ENCODE measurements at regions not wholly inside any gene's neighbourhood (a gene's known extent, or its start where the extent isn't known, plus 50 kb on each side); places are given as distances from the start of the nearest gene placed in this dataset.
"Not testable (repeated sequence)": the region's sequence is repeated elsewhere in the genome, so short reads cannot be mapped to it uniquely, and the experiment has no call there.

GRCh38 chr15:96121086-96121920 lies 209.2 kb upstream of the NR2F2 start:
- no peak for DNase-seq (ENCODE audit: low read depth in 2 of 2)

DNA sequence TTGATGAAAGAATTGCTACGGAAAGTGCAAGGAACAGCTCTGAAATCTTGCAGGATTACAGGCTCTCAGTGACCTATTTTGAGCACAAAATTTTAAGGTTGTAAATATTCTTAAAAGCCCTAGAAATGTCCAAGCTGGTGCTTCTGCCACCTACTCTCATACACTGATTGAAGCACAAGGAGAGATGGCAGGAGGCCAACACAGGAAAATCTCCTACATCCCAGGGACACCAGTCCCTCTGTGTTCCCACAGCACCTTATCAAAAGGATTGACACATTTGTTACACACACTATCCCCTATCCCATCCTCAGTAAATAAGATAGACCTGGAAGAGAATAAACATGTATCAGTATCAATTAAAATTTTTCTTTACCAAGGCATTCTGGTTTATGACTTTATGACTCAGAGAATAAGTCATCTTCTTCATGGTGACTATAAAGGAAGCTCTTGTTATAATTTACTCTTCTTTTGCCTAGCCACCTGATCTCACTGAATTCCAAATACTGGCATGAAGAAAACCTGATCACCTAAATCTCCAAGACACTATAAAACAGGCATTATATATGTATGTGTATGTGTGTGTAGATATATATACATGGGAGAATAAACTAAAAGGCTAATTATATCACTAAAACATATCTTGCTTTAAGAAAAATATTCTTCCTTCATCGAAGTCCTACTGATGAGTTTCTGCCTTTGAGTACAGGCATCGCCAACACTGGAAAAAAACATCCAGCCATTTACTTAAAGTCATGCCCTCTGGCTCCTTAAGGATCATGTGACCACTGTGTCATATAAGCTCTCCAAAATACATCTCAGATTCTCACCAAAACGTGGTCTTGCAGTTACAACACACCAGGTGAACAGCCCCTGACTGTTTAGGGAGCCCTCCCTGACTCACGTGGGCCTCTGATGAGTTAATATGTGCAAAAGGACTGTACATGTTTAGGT lies 208.1 kb upstream of the NR2F2 start:
- no peak for DNase-seq (ENCODE audit: low read depth in 2 of 2)

DNA sequence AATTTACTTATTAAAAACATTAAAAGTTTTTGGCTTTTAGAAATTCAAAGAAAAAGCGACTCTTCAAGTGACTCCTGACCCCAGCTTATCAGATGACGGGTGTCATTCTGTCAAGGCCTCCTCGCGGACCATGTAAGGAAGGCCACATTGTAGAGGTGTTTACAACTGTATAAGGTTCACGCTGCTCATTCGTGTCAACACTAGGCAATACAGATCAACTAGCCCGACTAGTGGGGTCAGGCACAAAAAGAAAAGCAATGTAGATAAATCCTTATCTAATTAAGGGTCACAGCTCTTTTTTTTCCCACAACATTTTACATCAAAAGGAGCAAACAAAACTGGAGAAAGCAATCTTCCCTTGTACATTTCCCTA lies 207.5 kb upstream of the NR2F2 start:
- DNase-seq (ENCODE audit: low read depth in 2 of 2) = no peak

DNA sequence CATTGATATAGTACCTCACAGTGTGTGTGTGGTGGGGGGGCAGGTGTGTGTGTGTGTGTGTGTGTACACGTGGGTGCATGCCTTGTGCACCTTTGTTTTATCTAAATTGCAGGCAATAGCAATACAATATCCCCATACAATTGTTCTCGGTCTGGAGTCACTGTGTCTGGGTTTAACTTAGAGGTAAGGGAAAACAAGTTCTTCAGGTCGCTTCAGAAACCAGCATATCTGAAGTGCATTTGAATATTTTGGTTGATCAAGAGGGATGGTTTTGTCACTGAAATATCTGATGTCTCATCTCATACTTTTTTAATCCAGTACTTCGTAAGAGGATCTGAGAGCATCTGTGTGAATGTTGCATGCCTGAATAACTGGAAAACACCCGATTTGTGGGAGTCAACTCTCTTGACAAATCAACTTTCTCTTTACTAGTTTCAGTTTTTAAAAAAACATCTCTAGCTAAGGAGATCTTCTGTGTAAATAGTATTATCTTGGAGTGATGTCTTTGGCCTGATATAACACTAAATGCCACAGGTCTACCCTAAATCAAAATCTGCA lies 206.8 kb upstream of the NR2F2 start:
- DNase-seq (ENCODE audit: low read depth in 2 of 2) = no peak

DNA sequence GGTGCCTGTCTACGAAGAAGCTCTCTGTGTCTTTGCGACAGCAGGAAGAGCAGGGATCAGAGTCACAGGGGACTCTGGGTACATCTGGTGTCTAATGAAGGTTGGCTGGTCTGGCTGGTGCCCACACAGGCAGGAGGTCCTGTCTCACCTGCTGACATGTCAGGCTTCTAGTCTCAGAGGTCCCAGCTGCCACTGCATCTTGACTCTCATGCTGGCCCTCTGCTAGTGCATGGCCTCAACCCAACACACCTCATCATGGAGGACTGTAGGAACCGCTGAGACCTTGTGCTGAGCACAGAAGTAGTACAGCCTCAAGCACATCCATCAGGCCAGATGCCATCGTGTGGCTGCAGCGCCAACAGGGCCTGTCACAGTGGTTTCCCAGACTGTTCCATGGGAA lies 206.1 kb upstream of the NR2F2 start:
- DNase-seq (ENCODE audit: low read depth in 2 of 2) = no peak

- no peak for DNase-seq (ENCODE audit: low read depth in 2 of 2)
These were observed 204.6 kb upstream of the NR2F2 start for GRCh38 chr15:96125721-96126415.

DNA sequence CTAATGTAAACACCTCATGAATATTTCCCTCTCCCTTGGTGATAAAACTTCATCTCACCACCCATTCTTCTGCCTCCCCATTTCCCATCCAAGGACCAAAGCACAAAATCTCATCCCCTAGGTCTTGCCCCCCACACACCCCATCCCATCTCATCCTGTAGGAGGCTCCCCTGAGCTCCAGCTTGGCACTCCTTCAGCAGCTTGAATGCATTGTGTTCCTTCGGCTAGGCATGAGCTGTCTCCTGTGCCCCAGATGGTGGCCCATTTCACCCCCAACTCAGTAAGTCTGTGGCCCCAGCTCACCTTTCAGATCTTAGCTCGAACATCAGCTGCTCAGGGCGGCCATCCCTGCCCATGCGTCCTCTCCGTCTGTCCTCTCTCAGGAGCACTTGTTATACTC lies 203.6 kb upstream of the NR2F2 start:
- no peak for DNase-seq (ENCODE audit: low read depth in 2 of 2)

- DNase-seq (ENCODE audit: low read depth in 2 of 2) = no peak
These were observed 199.8 kb upstream of the NR2F2 start for GRCh38 chr15:96130734-96131133.

- DNase-seq (ENCODE audit: low read depth in 2 of 2) = no peak
These were observed 198.4 kb upstream of the NR2F2 start for GRCh38 chr15:96132126-96132525.

DNA sequence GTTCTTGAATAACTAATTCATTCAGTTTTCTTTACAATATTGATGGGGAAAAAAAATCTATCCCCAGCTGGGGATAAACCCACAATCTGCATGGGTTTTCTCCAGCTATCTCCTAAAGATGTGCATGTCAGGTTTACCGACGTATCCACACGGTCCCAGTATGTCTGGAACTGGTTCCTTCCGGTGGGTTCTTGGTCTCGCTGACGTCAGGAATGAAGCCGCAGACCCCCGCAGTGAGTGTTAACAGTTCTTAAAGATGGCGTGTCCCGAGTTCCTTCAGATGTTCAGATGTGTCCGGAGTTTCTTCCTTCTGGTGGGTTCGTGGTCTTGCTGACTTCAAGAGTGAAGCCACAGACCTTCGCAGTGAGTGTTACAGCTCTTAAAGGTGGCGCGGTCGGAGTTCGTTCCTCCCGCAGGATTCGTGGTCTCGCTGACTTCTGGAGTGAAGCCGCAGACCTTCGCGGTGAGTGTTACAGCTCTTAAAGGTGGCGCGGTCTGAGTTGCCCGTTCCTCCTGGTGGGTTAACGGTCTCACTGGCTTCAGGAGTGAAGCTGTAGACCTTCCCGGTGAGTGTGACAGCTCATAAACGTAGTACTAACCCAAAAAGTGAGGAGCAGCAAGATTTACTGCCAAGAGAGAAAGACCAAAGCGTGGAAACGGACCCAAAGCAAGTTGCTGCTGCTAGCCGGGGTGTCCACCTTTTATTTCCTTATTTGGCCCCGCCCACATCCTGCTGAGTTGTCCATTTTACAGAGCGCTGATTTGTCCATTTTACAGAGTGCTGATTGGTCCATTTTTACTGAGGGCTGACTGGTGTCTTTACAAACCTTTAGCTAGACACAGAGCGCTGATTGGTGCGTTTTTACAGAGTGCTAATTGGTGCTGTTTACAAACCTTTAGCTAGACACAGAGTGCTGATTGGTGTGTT lies 195.1 kb upstream of the NR2F2 start:
- DNase-seq (ENCODE audit: low read depth in 2 of 2) = no peak

DNA sequence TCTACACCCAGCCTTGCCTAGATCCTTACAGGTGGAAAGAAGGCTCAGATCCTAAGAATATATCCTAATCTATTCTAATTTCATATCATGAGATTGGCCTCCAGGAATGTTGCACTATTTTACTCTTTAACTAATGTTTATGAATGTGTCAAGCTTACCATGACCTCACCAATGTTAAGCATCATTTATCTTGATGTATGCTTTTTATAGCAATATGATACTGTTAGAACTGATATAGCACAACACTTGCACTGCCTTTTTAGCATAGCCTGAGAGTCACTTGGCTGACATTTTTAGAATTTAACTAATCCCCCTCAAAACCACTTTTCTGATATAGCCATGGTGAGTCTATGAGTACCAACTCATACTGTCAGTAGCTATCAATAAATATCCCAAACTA lies 191.5 kb upstream of the NR2F2 start:
- no peak for DNase-seq (ENCODE audit: low read depth in 2 of 2)

DNA sequence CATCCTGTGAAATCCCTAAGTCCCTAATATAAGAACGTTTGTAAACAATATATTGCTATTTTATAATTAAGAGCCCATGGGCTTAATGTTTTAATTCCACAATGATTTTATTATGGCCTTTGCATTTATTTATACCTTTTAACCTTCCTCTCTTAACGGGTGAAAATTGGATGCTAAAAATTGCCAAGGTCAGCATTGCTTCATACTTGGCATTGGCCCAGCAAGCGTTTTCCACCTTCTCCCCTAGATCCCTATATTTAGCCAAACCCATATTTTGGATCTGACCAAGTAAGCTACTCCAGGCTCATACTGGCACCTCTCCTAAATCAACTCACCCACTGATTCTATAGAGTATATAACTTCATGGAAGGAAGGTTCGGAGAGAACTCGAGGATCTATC lies 188.0 kb upstream of the NR2F2 start:
- no peak for DNase-seq (ENCODE audit: low read depth in 2 of 2)

DNA sequence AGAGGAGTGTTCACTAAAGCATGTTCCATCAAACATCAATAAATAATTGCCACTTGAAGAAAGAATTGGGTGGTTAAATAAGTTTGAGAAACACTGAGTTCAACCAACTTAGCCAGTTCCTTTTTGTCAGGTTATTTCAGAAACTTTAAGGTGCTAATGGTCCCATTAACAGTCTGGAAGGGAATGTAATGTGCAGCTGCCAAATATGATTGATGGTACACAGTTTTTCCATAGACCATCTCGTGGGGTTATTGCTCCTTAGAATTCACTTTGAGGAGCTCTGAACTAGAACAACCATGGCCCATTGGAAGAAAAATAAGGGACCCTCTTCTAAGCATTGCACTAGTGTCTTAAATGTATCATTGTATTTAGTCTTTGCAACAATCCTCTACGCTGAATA lies 185.8 kb upstream of the NR2F2 start:
- DNase-seq (ENCODE audit: low read depth in 2 of 2) = no peak

DNA sequence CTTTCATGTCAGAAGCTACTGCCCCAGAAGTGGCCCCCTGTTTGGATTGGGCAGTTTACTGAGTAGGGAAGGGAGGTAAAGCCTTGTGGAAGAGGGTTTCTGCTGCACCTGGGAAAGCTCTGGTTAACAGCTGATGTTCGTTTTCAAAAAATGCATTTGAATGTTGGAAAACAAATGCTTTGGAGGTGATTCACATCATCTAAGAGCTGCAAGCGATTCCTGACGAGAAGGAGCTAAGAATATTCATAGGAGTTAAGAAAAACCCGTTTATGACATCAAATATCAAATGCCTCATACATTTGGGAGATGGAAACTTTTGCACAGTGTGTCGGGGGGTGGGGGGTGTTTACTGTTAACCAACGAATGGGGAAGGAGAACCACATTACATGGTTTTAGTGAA lies 183.8 kb upstream of the NR2F2 start:
- no peak for DNase-seq (ENCODE audit: low read depth in 2 of 2)

- DNase-seq (ENCODE audit: low read depth in 2 of 2) = no peak
These were observed 183.2 kb upstream of the NR2F2 start for GRCh38 chr15:96147267-96147666.

- no peak for DNase-seq (ENCODE audit: low read depth in 2 of 2)
These were observed 180.2 kb upstream of the NR2F2 start for GRCh38 chr15:96150254-96150653.

DNA sequence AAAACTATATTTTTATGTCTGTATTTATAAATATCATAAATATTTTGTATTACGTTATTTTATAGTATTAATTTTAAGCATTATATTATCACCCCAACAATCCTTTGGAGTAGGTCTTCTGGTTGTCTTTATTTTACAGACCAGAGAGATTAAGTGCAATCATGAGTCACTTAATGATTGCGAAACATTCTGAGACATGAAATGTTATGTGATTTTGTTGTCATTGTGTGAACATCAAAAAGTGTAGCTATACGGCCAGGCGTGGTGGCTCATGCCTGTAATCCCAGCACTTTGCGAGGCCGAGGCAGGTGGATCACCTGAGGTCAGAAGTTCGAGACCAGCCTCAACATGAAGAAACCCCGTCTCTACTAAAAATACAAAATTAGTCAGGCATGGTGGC lies 178.8 kb upstream of the NR2F2 start:
- DNase-seq (ENCODE audit: low read depth in 2 of 2) = not testable (repeated sequence)

GRCh38 chr15:96153929-96154328 lies 176.6 kb upstream of the NR2F2 start:
- no peak for DNase-seq (ENCODE audit: low read depth in 2 of 2)

DNA sequence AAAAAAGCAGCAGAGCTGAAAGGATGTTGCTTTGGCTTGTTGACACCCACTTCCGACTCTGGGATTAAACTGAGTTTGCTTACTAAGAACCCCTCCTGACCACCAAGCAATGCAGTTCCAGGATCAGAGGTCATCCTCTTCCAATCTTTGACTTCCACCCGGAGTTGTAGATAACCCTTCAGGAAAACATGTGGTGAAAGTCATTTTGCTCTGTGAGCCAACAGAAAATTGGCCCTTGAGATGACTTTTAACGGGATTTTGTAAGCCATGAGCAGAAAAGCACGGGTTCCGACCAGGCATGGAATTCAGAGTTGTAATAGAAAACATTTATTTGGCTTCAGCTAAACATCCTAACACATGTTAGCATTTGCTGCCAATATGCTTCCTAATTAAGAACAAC lies 171.6 kb upstream of the NR2F2 start:
- no peak for DNase-seq (ENCODE audit: low read depth in 2 of 2)

GRCh38 chr15:96160269-96160668 lies 170.2 kb upstream of the NR2F2 start:
- no peak for DNase-seq (ENCODE audit: low read depth in 2 of 2)

DNA sequence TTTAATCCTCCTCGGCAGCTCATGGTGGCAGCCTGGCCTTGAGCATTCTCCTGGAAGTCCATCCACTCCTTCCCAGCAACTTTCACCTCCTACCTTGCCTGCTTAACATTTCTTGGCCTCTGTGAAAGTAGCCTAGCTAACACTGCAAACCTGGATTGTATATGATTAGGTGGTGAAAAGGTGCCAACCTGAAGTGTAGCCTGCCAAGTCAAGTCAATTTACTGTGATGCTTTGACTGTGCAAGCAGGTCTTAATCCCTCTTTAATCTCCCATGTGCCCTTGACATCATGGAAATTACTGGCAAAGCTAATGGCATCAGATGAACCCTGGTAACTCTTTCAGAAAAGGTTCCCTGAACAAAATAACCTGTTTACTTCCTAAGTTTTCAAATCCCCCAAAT lies 169.7 kb upstream of the NR2F2 start:
- no peak for DNase-seq (ENCODE audit: low read depth in 2 of 2)

All from stimulated activated CD8-positive, alpha-beta memory T cell treated with anti-CD3 and anti-CD28 coated beads, Interleukin-2, amount 100 ng/mL, for 48 hours (primary cell).